Gastroesophageal sphincter (tissue), 4 donors: ENCODE measurements at regions not wholly inside any gene's neighbourhood (a gene's known extent, or its start where the extent isn't known, plus 50 kb on each side); places are given as distances from the start of the nearest gene placed in this dataset.
"Not testable (repeated sequence)": the region's sequence is repeated elsewhere in the genome, so short reads cannot be mapped to it uniquely, and the experiment has no call there.

Experiments used
- ATAC-seq: fragments of 150-250 bp; one replicate; pipeline ENCODE4 v1.9.1; 2016; ENCODE audit warnings: mild to moderate bottlenecking, moderate library complexity
- H3K27ac ChIP-seq, 4 donors: fragments of 200-600 bp; sonication (generic) in 3 of 4; 1 replicate in 3 of 4; 2 replicates in 1 of 4; pipeline ENCODE4 v1.5.1; 2016 to 2019
- H3K27me3 ChIP-seq: fragments of 200-600 bp; sonication (generic); one replicate; pipeline ENCODE4 v1.5.1; 2019
- H3K36me3 ChIP-seq, 2 donors: fragments of 200-600 bp; sonication (generic); one replicate each; pipeline ENCODE4 v1.5.1; 2019; ENCODE audit warnings: control low read depth in 1 of 2
- H3K4me1 ChIP-seq, 3 donors: fragments of 200-600 bp; sonication (generic); 1 replicate in 2 of 3; 2 replicates in 1 of 3; pipeline ENCODE4 v1.5.1; 2016 to 2019; ENCODE audit warnings: control low read depth in 2 of 3
- H3K4me3 ChIP-seq, 2 donors: fragments of 200-600 bp; sonication (generic); one replicate each; pipeline ENCODE4 v1.5.1; 2019; ENCODE audit warnings: mild to moderate bottlenecking in 1 of 2, moderate library complexity in 1 of 2
- H3K9me3 ChIP-seq, 3 donors: fragments of 200-600 bp; sonication (generic); one replicate each; pipeline ENCODE4 v1.5.1; 2017 to 2019; ENCODE audit warnings: control low read depth in 2 of 3
- CTCF ChIP-seq, 4 experiments: fragments of 200-600 bp in 2 of 4; fragments of 450-650 bp in 2 of 4; sonication (generic) in 1 of 4; IDR thresholded peaks; one replicate each; pipeline ENCODE4 v1.5.1; 2017 to 2019; ENCODE audit warnings: antibody characterized with exemption in 4 of 4, mild to moderate bottlenecking in 2 of 4, moderate library complexity in 2 of 4
- EP300 ChIP-seq: sonication (generic); formaldehyde crosslinking; IDR thresholded peaks from one replicate; pipeline ENCODE4 v1.6.1; 2017; ENCODE audit warnings: antibody characterized with exemption, mild to moderate bottlenecking
- POLR2A ChIP-seq, 2 donors: fragments of 450-650 bp; IDR thresholded peaks; one replicate each; pipeline ENCODE4 v1.6.1; 2017; ENCODE audit warnings: antibody characterized with exemption in 2 of 2, mild to moderate bottlenecking in 2 of 2, moderate library complexity in 1 of 2
- POLR2AphosphoS5 ChIP-seq: sonication (generic); formaldehyde crosslinking; IDR thresholded peaks from one replicate; pipeline ENCODE4 v1.6.1; 2017; ENCODE audit warnings: antibody characterized with exemption
- WGBS, 2 donors: methylation state at CpG; one replicate each; pipeline ENCODE4 v1.1.5; 2018; ENCODE audit warnings: low coverage in 1 of 2; 5-methylcytosine and 5-hydroxymethylcytosine counted together

DNA sequence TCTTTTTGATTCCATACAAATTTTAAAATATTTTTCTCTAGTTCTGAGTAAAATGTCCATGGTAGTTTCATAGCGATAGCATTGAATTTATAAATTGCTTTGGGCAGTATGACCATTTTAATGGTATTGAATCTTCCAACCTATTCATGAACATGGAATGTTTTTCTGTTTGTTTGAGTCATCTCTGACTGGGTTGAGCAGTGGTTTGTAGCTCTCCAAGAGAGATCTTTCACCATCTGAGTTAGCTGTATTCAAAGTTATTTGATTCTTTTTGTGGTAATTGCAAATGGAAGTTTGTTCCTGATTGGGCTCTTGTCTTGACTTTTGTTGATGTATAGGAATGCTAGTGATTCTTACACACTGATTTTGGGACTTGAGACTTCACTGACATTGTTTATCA, 136.3 kb upstream of the HSFY2 start:
- ATAC-seq: no peak
- WGBS, 2 donors: 100% methylated on average over 1 of the region's 1 CpG; no CpG with 5 or more reads in 1 of the 2 donors
- H3K9me3 ChIP-seq: no peaks in the 10 kb centered on the region
- no peak overlapping the region for H3K27ac ChIP-seq
- H3K4me1 ChIP-seq: no peaks in the 10 kb centered on the region
- no peaks in the 10 kb centered on the region for H3K36me3 ChIP-seq
- H3K27me3 ChIP-seq: no peaks in the 10 kb centered on the region
- no peak for TF ChIP-seq POLR2A (IDR thresholded peaks at IDR 0.05)
- TF ChIP-seq POLR2AphosphoS5: no peak
- no peak for TF ChIP-seq CTCF (IDR thresholded peaks at IDR 0.05)
- TF ChIP-seq EP300: no peak
- no peak overlapping the region for H3K4me3 ChIP-seq

DNA sequence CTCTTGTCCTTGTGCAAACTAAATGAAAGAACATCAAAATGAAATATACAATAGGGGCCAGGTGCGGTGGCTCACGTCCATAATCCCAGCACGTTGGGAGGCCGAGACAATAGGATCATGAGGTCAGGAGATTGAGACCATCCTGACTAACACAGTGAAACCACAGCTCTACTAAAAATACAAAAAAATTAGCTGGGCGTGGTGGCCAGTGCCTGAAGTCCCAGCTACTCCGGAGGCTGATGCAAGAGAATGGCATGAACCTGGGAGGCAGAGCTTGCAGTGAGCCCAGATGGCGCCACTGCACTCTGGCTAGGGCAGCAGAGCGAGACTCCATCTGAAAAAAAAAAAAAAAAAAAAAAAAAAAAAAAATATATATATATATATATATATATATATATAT, 132.7 kb upstream of the HSFY2 start:
- H3K27ac ChIP-seq, H3K9me3 ChIP-seq, H3K27me3 ChIP-seq, H3K4me1 ChIP-seq, H3K36me3 ChIP-seq, ATAC-seq, H3K4me3 ChIP-seq: not testable (repeated sequence)
- 87% methylated on average over 4 of the region's 8 CpGs; no CpG with 5 or more reads in 1 of the 2 donors for WGBS, 2 donors

DNA sequence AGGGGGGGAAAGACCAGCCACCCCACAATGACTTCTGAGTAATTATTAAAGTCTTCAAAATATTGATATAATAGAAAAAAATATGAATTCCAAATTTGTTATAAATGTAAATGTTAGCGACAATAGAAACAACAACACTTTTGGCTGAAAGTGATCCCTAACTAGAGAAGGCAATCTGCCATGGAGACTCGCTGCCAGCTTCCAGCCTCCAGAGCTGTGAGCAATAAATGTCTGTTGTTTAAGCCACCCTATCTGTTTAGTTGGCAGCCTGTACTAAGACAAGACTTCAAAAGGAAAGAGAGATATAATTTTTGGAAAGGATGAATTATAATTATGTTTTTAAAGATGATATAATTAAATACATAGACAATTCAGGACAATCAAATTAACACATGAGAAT, 130.8 kb upstream of the HSFY2 start:
- H3K27me3 ChIP-seq: no peaks in the 10 kb centered on the region
- ATAC-seq: no peak
- no peaks in the 10 kb centered on the region for H3K36me3 ChIP-seq
- TF ChIP-seq EP300 (no peak), POLR2AphosphoS5 (no peak), POLR2A (IDR thresholded peaks at IDR 0.05) (no peak), CTCF (IDR thresholded peaks at IDR 0.05) (no peak)
- no peaks in the 10 kb centered on the region for H3K9me3 ChIP-seq
- no peak overlapping the region for H3K4me3 ChIP-seq
- no peaks in the 10 kb centered on the region for H3K4me1 ChIP-seq
- no peak overlapping the region for H3K27ac ChIP-seq
- WGBS, 2 donors: 38% methylated on average over 2 of the region's 2 CpGs; no CpG with 5 or more reads in 1 of the 2 donors

DNA sequence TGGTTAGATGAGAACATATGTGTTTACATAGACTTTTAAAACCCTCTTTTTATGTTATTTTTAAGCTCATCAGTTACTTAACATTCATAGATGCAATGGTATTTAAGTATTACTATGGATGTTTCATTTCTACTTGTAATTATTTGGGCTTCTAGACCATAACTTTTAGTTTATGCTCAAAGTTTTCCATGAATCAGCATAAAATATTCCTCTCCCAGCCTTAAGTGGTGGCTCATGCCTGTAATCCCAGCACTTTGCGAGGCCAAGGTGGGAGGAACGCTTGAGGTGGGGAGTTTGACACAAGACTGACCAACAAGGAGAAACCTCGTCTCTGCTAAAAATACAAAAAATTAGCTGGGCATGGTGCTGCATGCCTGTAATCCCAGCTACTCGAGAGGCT, 118.5 kb upstream of the HSFY2 start:
- TF ChIP-seq EP300: no peak
- no peak for TF ChIP-seq CTCF (IDR thresholded peaks at IDR 0.05)
- no peak for TF ChIP-seq POLR2A (IDR thresholded peaks at IDR 0.05)
- no peak for TF ChIP-seq POLR2AphosphoS5
- no peak overlapping the region for H3K27ac ChIP-seq
- no peaks in the 10 kb centered on the region for H3K27me3 ChIP-seq
- H3K36me3 ChIP-seq: no peaks in the 10 kb centered on the region
- WGBS, 2 donors: 60% methylated on average over 1 of the region's 4 CpGs; no CpG with 5 or more reads in 1 of the 2 donors
- no peaks in the 10 kb centered on the region for H3K4me1 ChIP-seq
- H3K4me3 ChIP-seq: no peak overlapping the region
- H3K9me3 ChIP-seq: peaks cover 0 to 8% (median 0%) of the 10 kb centered on the region in 3 donors
- ATAC-seq: no peak

GRCh38 chrY:18889548-18889947, 116.0 kb upstream of the HSFY2 start:
- Histone ChIP-seq H3K36me3 (no peaks in the 10 kb centered on the region), H3K27ac (no peak overlapping the region), H3K4me3 (no peak overlapping the region), H3K27me3 (no peaks in the 10 kb centered on the region), H3K4me1 (no peaks in the 10 kb centered on the region), H3K9me3 (peaks cover 0 to 8% (median 0%) of the 10 kb centered on the region in 3 donors)
- 100% methylated on average over 1 of the region's 2 CpGs; no CpG with 5 or more reads in 1 of the 2 donors for whole genome bisulfite sequencing, 2 donors
- TF ChIP-seq POLR2A (IDR thresholded peaks at IDR 0.05) (no peak), POLR2AphosphoS5 (no peak), EP300 (no peak), CTCF (IDR thresholded peaks at IDR 0.05) (no peak)
- ATAC-seq: no peak
